Tibial nerve (tissue), 4 donors: ENCODE measurements at regions not wholly inside any gene's neighbourhood (a gene's known extent, or its start where the extent isn't known, plus 50 kb on each side); places are given as distances from the start of the nearest gene placed in this dataset.
"Not testable (repeated sequence)": the region's sequence is repeated elsewhere in the genome, so short reads cannot be mapped to it uniquely, and the experiment has no call there.

Experiments
- DNase-seq, 2 donors: peaks; one replicate each; pipeline ENCODE4 v3.0.0-alpha.2; 2019; ENCODE audit warnings: low spot score in 2 of 2
- H3K27ac ChIP-seq, 4 donors: fragments of 200-600 bp; sonication (generic) in 3 of 4; one replicate each; pipeline ENCODE4 v1.5.1; 2017 to 2019; ENCODE audit warnings: mild to moderate bottlenecking in 1 of 4
- H3K27me3 ChIP-seq, 2 donors: fragments of 200-600 bp; sonication (generic) in 1 of 2; one replicate each; pipeline versions ENCODE4 v1.5.1 to v1.6.0; 2017 to 2019
- H3K36me3 ChIP-seq, 3 donors: fragments of 200-600 bp; sonication (generic); one replicate each; pipeline ENCODE4 v1.5.1; 2018 to 2019
- H3K4me1 ChIP-seq, 4 donors: fragments of 200-600 bp; sonication (generic) in 3 of 4; one replicate each; pipeline ENCODE4 v1.5.1; 2017 to 2019
- H3K4me3 ChIP-seq, 4 donors: fragments of 200-600 bp; sonication (generic) in 3 of 4; one replicate each; pipeline ENCODE4 v1.5.1; 2017 to 2019; ENCODE audit warnings: mild to moderate bottlenecking in 1 of 4, moderate library complexity in 1 of 4
- H3K9me3 ChIP-seq, 4 donors: fragments of 200-600 bp; sonication (generic) in 3 of 4; one replicate each; pipeline ENCODE4 v1.5.1; 2017 to 2019
- EP300 ChIP-seq, 2 donors: sonication (generic); formaldehyde crosslinking; IDR thresholded peaks; one replicate each; pipeline ENCODE4 v1.6.1; 2017; ENCODE audit warnings: antibody characterized with exemption in 2 of 2, mild to moderate bottlenecking in 1 of 2
- POLR2A ChIP-seq, 2 donors: fragments of 450-650 bp; IDR thresholded peaks; one replicate each; pipeline ENCODE4 v1.6.1; 2017; ENCODE audit warnings: antibody characterized with exemption in 2 of 2, mild to moderate bottlenecking in 2 of 2, moderate library complexity in 2 of 2
- WGBS, 2 donors: methylation state at CpG; one replicate each; pipeline ENCODE4 v1.1.5; 2018; 5-methylcytosine and 5-hydroxymethylcytosine counted together
- TF ChIP-seq, protein P1 (sequence below), 5 experiments: fragments of 200-600 bp in 3 of 5; fragments of 450-650 bp in 2 of 5; sonication (generic) in 3 of 5; IDR thresholded peaks; one replicate each; pipeline ENCODE4 v1.5.1; 2016 to 2019; ENCODE audit warnings: antibody characterized with exemption in 5 of 5, mild to moderate bottlenecking in 3 of 5, moderate library complexity in 2 of 5

DNA sequence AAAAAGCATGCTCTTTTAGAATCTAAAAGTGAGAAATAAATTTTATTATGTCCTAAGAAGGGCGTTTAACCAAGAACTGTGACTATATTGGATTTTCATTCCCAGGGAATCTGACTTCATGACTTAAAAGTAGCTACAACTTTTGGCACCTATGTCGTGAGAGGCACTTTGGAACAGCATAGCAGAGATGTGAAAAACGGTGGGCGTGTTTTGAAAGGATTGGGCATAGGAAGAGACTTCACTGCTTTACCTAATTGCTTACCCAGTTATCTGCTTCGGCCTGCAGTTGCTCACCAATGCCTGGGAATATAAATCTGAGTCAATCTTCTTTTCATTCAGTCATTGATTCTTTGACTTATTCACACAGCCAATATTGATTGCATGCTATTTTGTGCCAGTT is 363.4 kb downstream of the DNAH5 start:
- Histone ChIP-seq H3K27me3 (no peaks in the 10 kb centered on the region), H3K4me1 (no peaks in the 10 kb centered on the region), H3K27ac (no peak overlapping the region), H3K4me3 (no peak overlapping the region), H3K9me3 (no peaks in the 10 kb centered on the region), H3K36me3 (no peaks in the 10 kb centered on the region)
- no peak for DNase-seq
- 70 to 76% methylated on average over 5 of the region's 5 CpGs for WGBS, 2 donors
- TF ChIP-seq EP300 (IDR thresholded peaks at IDR 0.05) = no peak
- TF ChIP-seq, protein P1, sequence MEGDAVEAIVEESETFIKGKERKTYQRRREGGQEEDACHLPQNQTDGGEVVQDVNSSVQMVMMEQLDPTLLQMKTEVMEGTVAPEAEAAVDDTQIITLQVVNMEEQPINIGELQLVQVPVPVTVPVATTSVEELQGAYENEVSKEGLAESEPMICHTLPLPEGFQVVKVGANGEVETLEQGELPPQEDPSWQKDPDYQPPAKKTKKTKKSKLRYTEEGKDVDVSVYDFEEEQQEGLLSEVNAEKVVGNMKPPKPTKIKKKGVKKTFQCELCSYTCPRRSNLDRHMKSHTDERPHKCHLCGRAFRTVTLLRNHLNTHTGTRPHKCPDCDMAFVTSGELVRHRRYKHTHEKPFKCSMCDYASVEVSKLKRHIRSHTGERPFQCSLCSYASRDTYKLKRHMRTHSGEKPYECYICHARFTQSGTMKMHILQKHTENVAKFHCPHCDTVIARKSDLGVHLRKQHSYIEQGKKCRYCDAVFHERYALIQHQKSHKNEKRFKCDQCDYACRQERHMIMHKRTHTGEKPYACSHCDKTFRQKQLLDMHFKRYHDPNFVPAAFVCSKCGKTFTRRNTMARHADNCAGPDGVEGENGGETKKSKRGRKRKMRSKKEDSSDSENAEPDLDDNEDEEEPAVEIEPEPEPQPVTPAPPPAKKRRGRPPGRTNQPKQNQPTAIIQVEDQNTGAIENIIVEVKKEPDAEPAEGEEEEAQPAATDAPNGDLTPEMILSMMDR (IDR thresholded peaks at IDR 0.05) = no peak
- no peak for TF ChIP-seq POLR2A (IDR thresholded peaks at IDR 0.05)

DNA sequence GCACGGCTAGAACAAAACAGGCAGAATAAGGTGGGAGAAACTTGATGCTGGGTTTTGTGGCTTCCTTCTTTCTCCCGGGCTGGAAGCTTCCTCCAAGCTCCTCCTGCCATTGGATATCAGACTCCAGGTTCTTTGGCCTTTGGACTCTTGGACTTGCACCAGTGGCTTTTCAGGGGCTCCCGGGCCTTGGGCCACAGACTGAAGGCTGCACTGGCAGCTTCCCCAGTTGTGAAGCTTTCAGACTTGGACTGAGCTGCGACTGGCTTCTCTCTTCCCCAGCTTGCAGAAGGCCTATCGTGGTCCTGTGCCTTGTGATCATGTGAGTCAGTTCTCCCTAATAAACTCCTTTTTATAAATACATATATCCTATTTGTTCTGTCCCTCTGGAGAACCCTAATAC is 364.4 kb downstream of the DNAH5 start:
- 78 to 89% methylated on average over 5 of the region's 5 CpGs for WGBS, 2 donors

DNA sequence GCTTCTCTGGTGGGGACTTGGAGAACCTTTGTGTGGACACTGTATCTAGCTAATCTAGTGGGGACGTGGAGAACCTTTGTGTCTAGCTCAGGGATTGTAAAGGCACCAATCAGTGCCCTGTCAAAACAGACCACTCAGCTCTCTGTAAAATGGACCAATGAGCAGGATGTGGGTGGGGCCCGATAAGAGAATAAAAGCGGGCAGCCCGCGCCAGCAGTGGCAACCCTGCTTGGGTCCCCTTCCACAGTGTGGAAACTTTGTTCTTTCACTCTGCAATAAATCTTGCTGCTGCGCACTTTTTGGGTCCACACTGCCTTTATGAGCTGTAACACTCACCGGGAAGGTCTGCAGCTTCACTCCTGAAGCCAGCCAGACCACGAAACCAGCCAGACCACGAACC is 365.4 kb downstream of the DNAH5 start:
- H3K9me3 ChIP-seq, DNase-seq, H3K4me1 ChIP-seq, H3K36me3 ChIP-seq, H3K4me3 ChIP-seq, H3K27ac ChIP-seq, H3K27me3 ChIP-seq: not testable (repeated sequence)
- WGBS, 2 donors = 85 to 87% methylated on average over 9 of the region's 9 CpGs

More for the DNA sequence above, 364.4 kb downstream of the DNAH5 start:
- Histone ChIP-seq H3K36me3 (no peaks in the 10 kb centered on the region), H3K4me1 (no peaks in the 10 kb centered on the region), H3K9me3 (no peaks in the 10 kb centered on the region), H3K27me3 (no peaks in the 10 kb centered on the region), H3K27ac (no peak overlapping the region), H3K4me3 (no peak overlapping the region)
- DNase-seq = no peak
- TF ChIP-seq, protein P1 (IDR thresholded peaks at IDR 0.05) = no peak
- TF ChIP-seq POLR2A (IDR thresholded peaks at IDR 0.05) (no peak), EP300 (IDR thresholded peaks at IDR 0.05) (no peak)

DNA sequence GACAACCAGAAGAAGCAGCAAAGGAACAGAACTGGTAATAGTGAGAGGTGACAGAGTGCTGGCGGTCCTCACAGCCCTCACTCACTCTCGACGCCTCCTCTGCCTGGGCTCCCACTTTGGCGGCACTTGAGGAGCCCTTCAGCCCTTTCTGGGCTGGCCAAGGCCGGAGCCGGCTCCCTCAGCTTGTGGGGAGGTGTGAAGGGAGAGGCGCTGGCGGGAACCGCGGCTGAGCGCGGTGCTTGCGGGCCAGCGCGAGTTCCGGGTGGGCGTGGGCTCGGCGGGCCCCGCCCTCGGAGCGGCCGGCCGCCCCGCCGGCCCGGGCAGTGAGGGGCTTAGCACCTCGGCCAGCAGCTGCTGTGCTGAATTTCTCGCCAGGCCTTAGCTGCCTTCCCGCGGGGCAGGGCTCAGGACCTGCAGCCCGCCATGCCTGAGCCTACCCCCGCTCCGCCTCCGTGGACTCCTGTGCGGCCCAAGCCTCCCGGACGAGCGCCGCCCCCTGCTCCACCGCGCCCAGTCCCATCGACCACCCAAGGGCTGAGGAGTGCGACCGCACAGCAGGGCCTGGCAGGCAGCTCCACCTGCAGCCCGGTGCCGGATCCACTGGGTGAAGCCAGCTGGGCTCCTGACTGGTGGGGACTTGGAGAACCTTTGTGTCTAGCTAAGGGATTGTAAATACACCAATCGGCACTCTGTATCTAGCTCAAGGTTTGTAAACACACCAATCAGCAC is 366.0 kb downstream of the DNAH5 start:
- not testable (repeated sequence) for DNase-seq, H3K4me1 ChIP-seq
- 93 to 94% methylated on average over 17 to 25 of the region's 48 CpGs for WGBS, 2 donors

DNA sequence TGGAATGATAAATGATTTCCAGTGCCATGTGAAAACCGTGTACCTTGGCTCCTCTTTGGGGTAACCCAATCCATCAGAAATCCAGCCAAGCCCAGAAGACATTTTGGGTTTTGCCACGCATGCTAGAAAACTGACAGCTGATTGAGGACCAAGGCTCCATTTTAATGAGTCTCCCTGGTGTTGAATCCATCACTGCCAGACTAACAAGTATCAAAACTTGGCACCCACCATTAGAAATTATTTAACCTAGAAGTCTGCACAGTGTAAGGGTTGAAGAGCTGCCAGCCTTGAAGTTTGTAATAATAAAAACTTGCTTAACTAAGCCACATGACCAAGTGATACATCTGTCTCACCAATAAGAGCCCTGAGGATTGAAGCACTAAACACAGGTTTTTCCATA is 369.9 kb downstream of the DNAH5 start:
- no peaks in the 10 kb centered on the region for H3K9me3 ChIP-seq
- no peak overlapping the region for H3K4me3 ChIP-seq
- no peak for DNase-seq
- no peaks in the 10 kb centered on the region for H3K27me3 ChIP-seq
- H3K4me1 ChIP-seq = no peaks in the 10 kb centered on the region
- no peak overlapping the region for H3K27ac ChIP-seq
- TF ChIP-seq, protein P1 (IDR thresholded peaks at IDR 0.05) = no peak
- TF ChIP-seq EP300 (IDR thresholded peaks at IDR 0.05) = no peak
- TF ChIP-seq POLR2A (IDR thresholded peaks at IDR 0.05) = no peak
- no peaks in the 10 kb centered on the region for H3K36me3 ChIP-seq
- WGBS, 2 donors = 67% methylated on average over 2 of the region's 2 CpGs

More for the DNA sequence above, 366.0 kb downstream of the DNAH5 start:
- H3K27me3 ChIP-seq, H3K4me3 ChIP-seq, H3K27ac ChIP-seq, H3K36me3 ChIP-seq, H3K9me3 ChIP-seq: not testable (repeated sequence)

DNA sequence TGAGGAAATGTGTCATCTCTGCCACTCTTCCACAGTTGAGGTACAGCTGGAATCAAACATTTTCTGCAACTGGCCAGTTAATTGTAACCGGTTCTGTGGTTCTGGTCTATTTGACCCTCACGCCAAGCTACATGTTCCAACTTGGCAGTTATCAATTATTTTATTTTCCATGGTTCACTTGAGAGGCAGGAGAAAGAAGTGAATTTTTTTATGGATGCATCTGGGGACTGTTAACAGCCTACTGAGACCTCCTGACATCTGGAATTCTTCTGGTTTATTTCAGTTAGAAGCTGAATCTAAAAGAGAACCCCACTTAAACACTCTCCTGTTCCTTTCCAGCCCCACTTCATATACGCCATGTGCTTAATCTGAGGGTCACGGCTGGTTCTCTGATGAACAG is 372.3 kb downstream of the DNAH5 start:
- Histone ChIP-seq H3K27me3 (no peaks in the 10 kb centered on the region), H3K9me3 (no peaks in the 10 kb centered on the region), H3K27ac (no peak overlapping the region), H3K4me1 (no peaks in the 10 kb centered on the region), H3K4me3 (no peak overlapping the region), H3K36me3 (no peaks in the 10 kb centered on the region)
- TF ChIP-seq, protein P1 (IDR thresholded peaks at IDR 0.05) = no peak
- TF ChIP-seq POLR2A (IDR thresholded peaks at IDR 0.05) (no peak), EP300 (IDR thresholded peaks at IDR 0.05) (no peak)
- WGBS, 2 donors = 69 to 71% methylated on average over 4 of the region's 4 CpGs
- DNase-seq = no peak
